ENCODE measurements at regions not wholly inside any gene's neighbourhood (a gene's known extent, or its start where the extent isn't known, plus 50 kb on each side); places are given as distances from the start of the nearest gene placed in this dataset.
A peak's percentile ranks its signal among the peaks of the same experiment; 100 is the strongest.

DNA sequence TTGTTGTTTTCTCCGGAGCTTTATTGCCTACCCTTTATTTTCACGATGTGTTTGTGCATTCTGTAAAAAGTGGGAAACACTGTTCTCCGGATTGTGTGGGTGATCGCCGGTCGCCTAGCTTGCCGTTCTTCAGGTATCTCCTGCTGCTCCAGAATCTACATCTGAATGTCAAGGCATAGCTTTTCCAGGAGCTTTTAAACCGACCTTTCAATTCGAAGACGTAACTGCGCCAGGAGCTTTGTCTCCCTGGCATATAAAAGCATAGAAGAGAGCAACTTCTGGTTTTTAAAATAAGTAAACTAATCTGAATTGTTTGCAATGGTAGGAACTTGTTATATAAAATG is 96.0 kb downstream of the HFE start:
- H3K4me3 Mint-ChIP-seq = peak overlapping the region; percentile 87 to 96
- Histone ChIP-seq H4K91ac (ENCODE audit: insufficient read length, low read depth, low read length) (no peak overlapping the region), H4K20me1 (ENCODE audit: control insufficient read depth, insufficient read depth, insufficient read length) (no peaks in the 10 kb centered on the region), H3K9me3 (ENCODE audit: control insufficient read depth, low read depth, low read length) (no peaks in the 10 kb centered on the region), H3K4me1 (ENCODE audit: insufficient read depth, low read length) (peaks cover 6% of the 10 kb centered on the region; the same call in 1 of the 2 replicates), H3T11ph (ENCODE audit: low read length) (no peak overlapping the region), H2AFZ (ENCODE audit: low read length) (no peak overlapping the region), H3K23me2 (ENCODE audit: insufficient read length, low read depth, low read length, poor library complexity, severe bottlenecking) (peaks cover 5% of the 10 kb centered on the region), H2BK20ac (ENCODE audit: low read depth, low read length, poor library complexity, severe bottlenecking) (no peak overlapping the region), H3K4ac (ENCODE audit: low read depth, low read length) (no peak overlapping the region; the same call in 1 of the 2 replicates), H3K9ac (ENCODE audit: extremely low read depth, insufficient read length, low read length) (peak overlapping the region; percentile 78), H4K5ac (ENCODE audit: insufficient read length, low read depth, low read length) (no peak overlapping the region), H3K23ac (ENCODE audit: insufficient read length, low read depth, low read length) (no peak overlapping the region), H2BK120ac (ENCODE audit: low read depth, low read length, poor library complexity, severe bottlenecking) (peak overlapping the region; percentile 71), H2BK12ac (ENCODE audit: insufficient read length, low read depth, low read length) (no peak overlapping the region), H3K18ac (ENCODE audit: insufficient read length, low read depth, low read length) (peak overlapping the region; percentile 60), H2BK5ac (ENCODE audit: insufficient read length, low read length) (peak overlapping the region; percentile 30), H3K4me2 (ENCODE audit: insufficient read depth, insufficient read length, low read length) (peak overlapping the region; percentile 54), H2AK5ac (ENCODE audit: insufficient read length, low read length) (no peak overlapping the region), H4K8ac (replicated peaks; ENCODE audit: insufficient read length, low read depth, low read length) (no peak overlapping the region), H3K79me2 (ENCODE audit: insufficient read depth, low read length) (no peaks in the 10 kb centered on the region), H2BK15ac (ENCODE audit: low read depth, low read length) (no peak overlapping the region), H3K79me1 (ENCODE audit: insufficient read depth, low read depth, low read length, poor library complexity, severe bottlenecking) (no peaks in the 10 kb centered on the region), H3K14ac (ENCODE audit: insufficient read depth, low read length) (peak overlapping the region; percentile 79; the same call in 1 of the 2 replicates), H3K27ac (ENCODE audit: insufficient read length, low read depth, low read length) (peak overlapping the region; percentile 93), H3K27me3 (ENCODE audit: insufficient read depth, low read length) (no peaks in the 10 kb centered on the region), H3K56ac (ENCODE audit: insufficient read length, low read depth, low read length) (no peak overlapping the region)
- H3K27me3 Mint-ChIP-seq (ENCODE audit: low read depth) = peaks cover under 1% of the 10 kb centered on the region; the same call in 1 of the 2 replicates
- peaks cover 44% of the 10 kb centered on the region in 2 experiments for H3K4me1 Mint-ChIP-seq
- peak overlapping the region; percentile 97 to 100 (median 98) for H3K27ac Mint-ChIP-seq
- no peaks in the 10 kb centered on the region for H3K36me3 Mint-ChIP-seq (ENCODE audit: insufficient read depth in 1 of 3, low read depth in 3 of 3)
- no peaks in the 10 kb centered on the region; a peak in 1 of 5 replicates for H3K9me3 Mint-ChIP-seq
- no peak for TF ChIP-seq CTCF (conservative IDR thresholded peaks at IDR 0.05)
- WGBS (ENCODE audit: extremely low coverage, insufficient read length, low lambda C conversion rate) = no CpG with 5 or more reads among the region's 11 CpGs
- DNase-seq = no peak

Data from H9 (cell line).